ENCODE measurements at regions not wholly inside any gene's neighbourhood (a gene's known extent, or its start where the extent isn't known, plus 50 kb on each side); places are given as distances from the start of the nearest gene placed in this dataset.

DNA sequence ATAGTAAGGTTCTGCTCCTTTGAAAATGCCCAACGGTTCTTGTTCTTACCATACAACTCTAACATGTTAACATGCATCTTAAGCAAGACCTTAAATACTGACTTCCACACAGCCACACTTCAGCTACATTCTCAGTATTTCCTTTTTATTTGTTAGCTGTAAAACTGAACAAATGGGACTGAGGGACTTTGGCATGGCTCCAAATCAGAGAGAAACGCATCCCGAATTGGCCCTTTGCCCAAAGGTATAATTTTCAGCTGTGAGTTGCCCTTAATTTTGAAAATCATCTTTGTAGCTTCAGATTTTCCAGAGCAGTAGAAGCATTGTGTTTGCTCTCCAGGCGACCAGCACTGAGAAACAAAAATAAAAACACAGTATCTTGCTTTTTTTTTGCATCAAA is 56.4 kb downstream of the NEUROD6 start:
- TF ChIP-seq GATA1 (IDR thresholded peaks at IDR 0.05; ENCODE audit: low read depth, low read length) (no peak), POLR2A (IDR thresholded peaks at IDR 0.05; ENCODE audit: low read length) (no peak)
- DNase-seq = no peak

DNA sequence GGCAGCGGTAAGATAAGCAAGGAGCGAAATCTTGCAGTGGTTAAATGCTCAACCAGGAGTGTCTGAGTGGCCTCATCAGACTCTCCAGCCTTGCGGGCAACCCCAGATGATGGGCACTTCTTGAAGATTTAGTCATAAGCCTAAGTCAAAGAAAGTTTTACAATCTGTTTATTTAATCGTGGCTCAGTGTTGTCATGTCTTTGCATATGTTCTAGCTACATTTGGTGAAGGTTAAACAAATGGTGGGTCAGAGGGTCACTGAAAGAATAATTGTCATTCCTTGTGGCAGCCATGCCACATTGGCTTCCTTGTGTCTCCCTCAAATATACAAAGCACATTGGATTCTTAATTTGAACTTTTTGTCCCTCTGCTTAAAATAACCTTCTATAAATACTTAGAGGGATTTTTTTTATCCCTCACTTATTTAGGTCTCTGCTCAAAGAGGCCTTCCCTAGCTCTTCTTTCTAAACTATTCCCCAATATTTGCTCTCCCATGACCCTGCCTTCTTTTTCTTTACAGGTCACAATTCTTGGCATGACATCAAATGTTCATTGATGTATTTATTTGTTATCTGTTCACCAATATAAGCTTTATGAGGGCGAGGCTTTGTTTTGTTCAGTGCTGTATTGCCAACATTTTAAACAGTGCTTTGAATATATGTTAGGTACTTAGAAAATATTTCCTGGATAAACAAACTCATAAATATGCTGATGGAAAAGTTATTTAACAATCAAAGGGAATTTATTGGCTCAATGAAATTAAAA is 68.7 kb downstream of the NEUROD6 start:
- no peak for DNase-seq
- no peak for TF ChIP-seq GATA1 (IDR thresholded peaks at IDR 0.05; ENCODE audit: low read depth, low read length)
- no peak for TF ChIP-seq POLR2A (IDR thresholded peaks at IDR 0.05; ENCODE audit: low read length)

DNA sequence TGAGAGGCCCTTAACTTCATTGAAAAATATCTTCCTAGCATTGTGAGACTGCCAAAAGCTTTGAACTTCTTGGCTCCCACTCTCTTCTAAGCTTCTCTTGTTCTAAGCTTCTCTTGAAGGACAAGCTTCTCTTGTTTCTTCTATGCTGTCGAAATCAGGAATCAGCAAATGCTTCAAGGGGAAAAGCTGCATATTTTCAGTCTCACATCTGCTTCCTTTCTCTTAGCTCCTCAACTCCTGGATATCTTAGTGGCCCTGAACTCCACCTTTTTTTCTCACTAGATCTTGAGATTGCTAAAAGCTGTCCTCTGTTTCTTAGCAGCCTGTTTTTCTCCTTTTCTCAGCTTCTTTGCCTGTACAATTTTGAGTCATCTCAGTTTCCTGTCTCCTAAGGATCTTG is 73.0 kb downstream of the NEUROD6 start:
- DNase-seq = no peak
- TF ChIP-seq POLR2A (IDR thresholded peaks at IDR 0.05; ENCODE audit: low read length) = no peak
- TF ChIP-seq GATA1 (IDR thresholded peaks at IDR 0.05; ENCODE audit: low read depth, low read length) = no peak

DNA sequence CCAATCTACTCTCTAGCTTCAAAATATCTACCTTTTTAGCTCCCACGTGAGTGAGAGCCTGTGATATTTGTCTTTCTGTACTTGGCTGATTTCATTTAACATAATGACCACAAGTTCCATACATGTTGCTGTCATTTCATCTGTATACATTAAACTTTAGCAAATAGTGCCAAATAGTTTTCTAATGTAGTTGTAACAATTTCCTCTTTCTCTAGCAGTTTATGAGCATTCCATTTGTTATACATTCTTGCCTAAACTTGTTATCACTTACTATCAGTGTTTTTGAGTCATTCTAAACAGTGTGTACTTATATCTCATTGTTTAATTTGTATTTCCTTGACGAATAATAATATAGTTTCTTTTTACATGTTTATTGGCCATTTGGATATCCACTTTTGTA is 77.2 kb downstream of the NEUROD6 start:
- TF ChIP-seq POLR2A (IDR thresholded peaks at IDR 0.05; ENCODE audit: low read length) = no peak
- no peak for TF ChIP-seq GATA1 (IDR thresholded peaks at IDR 0.05; ENCODE audit: low read depth, low read length)
- DNase-seq = no peak

DNA sequence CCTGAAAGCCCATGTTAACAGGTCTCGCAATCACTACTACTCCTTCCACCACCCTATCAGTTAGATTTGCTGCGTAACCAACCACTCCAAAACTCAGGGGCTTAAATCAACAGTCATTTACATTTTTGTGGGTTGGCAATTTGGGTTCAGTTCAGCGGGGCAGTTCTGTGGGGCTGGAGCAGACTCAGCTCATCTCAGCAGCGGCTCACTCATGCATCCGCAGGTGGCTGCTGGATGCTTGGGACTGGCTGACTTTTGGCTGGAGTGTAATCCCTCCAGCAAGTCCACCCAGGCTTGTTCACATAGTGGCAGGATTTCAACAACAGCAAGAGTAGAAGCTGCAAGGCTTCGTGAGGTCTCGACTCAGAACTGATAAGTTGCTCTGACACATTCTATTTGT is 79.2 kb downstream of the NEUROD6 start:
- no peak for DNase-seq
- TF ChIP-seq POLR2A (IDR thresholded peaks at IDR 0.05; ENCODE audit: low read length) (no peak), GATA1 (IDR thresholded peaks at IDR 0.05; ENCODE audit: low read depth, low read length) (no peak)

DNA sequence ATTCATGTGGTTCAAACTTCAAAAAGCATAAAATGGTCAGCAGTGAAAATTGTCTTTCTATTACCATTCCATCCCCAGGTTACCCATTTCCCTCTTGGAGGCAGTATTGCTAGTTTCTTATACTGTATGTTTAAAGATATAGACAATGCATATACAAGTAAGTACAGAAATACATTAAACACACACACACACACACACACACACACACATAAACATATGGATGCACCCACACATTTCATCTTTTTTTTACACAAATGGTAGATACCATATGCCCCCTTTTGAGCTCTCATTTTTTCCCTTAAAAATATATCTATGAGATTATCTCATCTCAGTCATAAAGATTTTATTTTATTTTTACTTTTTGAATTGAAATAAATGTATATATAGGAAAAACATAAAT is 79.7 kb downstream of the NEUROD6 start:
- TF ChIP-seq POLR2A (IDR thresholded peaks at IDR 0.05; ENCODE audit: low read length) = no peak
- no peak for TF ChIP-seq GATA1 (IDR thresholded peaks at IDR 0.05; ENCODE audit: low read depth, low read length)
- no peak for DNase-seq

DNA sequence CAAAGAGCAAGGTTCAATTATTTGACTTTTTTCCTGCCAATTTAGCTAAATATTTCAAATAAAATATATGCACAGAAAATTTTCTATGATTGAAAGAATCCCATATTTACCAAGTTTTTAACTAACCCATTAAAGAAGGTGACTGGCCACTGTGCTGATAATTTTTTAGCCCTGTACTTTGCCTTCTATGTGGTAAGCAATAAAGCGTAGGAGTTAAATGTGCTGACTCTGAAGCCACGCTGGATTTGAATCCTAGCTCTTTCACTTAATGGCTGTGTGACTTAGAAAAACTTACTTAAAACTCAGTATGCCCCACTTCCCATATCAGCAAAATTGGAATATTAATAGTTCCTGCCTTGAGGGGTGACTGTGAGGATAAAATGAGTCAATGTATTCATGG is 82.1 kb downstream of the NEUROD6 start:
- TF ChIP-seq GATA1 (IDR thresholded peaks at IDR 0.05; ENCODE audit: low read depth, low read length) (no peak), POLR2A (IDR thresholded peaks at IDR 0.05; ENCODE audit: low read length) (no peak)
- DNase-seq = no peak

DNA sequence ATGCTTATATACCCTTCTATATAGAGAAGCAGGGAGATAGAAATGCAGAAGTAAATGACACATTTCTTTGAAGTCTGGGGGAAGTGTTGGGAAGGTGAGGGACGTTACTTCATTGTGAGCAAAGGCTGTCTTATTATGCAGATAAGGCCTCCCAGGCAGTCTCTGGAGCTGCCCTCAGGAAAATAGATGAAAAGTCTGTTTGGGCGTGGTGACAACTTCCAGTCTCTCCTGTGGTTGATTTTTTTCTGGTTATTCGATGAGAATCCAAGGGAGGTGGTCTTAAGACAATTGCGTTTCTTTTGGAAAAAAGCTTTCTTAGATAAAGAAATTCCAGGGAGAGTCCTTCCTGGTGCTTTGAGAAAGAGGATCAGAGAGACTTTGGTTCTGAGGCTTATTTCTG is 84.0 kb downstream of the NEUROD6 start:
- no peak for DNase-seq
- TF ChIP-seq GATA1 (IDR thresholded peaks at IDR 0.05; ENCODE audit: low read depth, low read length) (no peak), POLR2A (IDR thresholded peaks at IDR 0.05; ENCODE audit: low read length) (no peak)

DNA sequence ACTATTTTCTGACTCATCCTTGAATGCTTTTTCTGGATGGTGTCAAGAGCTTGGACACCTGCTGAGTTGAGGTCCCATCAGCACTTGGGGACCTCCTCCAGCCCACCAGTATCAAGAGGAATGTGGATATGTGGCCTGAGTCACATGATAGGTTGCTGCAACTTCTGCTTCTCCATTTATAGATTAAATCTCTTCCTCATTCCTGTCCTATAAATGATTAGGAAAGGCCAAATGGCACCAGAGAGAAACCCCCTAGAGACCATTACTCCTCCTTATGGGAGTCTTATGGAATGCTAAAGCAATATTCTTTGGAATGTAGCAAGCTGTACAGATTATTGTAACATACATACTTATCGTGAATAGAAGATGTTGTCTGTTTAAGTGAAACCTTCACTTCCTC is 85.6 kb downstream of the NEUROD6 start:
- DNase-seq = no peak
- TF ChIP-seq GATA1 (IDR thresholded peaks at IDR 0.05; ENCODE audit: low read depth, low read length) (no peak), POLR2A (IDR thresholded peaks at IDR 0.05; ENCODE audit: low read length) (no peak)

DNA sequence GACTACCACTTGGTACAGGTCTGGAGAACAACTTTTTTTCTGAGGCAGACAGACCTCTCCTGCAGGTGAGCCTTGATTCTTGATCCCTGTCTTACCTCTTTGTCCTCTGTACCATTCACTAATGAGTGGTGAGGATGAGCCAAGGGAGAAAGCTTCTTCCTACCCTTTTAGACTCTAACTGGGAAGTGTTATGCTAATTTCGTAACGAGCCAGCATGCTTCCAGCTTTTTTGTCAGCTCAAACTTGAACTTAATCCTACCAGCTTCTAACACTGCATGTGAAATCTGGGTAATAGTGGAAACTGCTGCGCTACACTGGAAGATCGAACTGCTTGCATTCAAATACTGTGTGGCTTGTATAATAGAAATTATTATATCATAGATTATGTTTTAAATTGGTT is 87.0 kb downstream of the NEUROD6 start:
- no peak for TF ChIP-seq GATA1 (IDR thresholded peaks at IDR 0.05; ENCODE audit: low read depth, low read length)
- no peak for TF ChIP-seq POLR2A (IDR thresholded peaks at IDR 0.05; ENCODE audit: low read length)
- no peak for DNase-seq

DNA sequence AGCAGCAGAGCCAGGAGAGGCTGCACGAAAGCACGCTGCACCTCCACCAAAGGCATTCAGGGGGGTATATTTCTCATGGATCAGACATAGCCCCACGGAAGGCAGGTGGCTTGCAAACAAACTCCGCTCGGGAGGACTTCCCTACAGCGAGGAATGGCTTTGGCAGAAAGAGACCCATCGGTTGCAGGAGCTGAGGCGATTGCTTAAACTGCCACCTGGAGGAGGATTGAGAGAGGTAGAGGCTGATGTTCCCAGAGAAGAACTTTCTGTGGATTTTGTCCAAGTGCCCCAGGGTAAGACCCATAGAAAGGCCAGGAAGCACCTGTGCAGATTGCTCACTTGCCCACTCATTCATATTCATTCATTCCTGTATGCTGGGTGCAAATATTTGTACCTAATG is 89.1 kb downstream of the NEUROD6 start:
- TF ChIP-seq POLR2A (IDR thresholded peaks at IDR 0.05; ENCODE audit: low read length) = no peak
- TF ChIP-seq GATA1 (IDR thresholded peaks at IDR 0.05; ENCODE audit: low read depth, low read length) = no peak
- DNase-seq = no peak

DNA sequence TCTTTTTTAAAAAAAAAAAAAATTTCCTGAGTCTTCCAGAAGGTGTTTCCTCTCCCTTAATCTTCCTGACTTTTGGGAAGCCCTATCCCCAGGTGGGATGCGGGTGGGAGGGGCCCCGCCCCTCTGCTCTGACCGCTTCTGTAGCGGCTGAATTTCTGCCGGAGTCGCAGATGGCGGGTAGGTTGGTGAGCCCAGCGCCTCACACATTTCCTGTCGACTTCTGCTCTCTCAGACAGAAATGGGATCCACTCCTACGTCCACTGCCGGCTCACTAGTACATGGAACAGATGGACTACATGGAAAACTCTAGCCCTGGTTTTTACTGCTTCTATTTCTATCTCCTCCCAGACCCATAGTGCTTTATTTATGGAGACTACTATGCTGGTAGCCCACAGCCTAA is 90.9 kb downstream of the NEUROD6 start:
- DNase-seq = no peak
- TF ChIP-seq GATA1 (IDR thresholded peaks at IDR 0.05; ENCODE audit: low read depth, low read length) = no peak

DNA sequence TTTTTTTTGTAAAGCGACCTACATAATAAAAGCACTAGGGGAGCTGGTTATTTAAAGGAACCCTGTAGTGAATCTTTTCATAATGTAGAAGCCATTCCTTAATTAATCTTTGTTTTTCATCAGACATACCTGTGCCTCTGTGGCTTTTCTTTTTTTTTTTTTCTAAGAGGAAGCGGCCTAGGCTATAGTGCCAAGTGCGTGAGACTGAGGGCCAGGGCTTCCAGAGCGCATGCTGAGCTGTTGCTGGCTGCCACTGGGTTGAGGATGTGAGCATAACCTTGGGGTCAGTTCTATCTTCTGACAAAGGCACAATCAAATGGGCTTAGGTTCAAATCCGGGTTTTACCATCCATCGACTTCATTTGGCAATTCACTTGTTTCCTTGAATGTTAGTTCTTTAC is 103.7 kb downstream of the NEUROD6 start:
- DNase-seq = no peak
- TF ChIP-seq POLR2A (IDR thresholded peaks at IDR 0.05; ENCODE audit: low read length) (no peak), GATA1 (IDR thresholded peaks at IDR 0.05; ENCODE audit: low read depth, low read length) (no peak)

DNA sequence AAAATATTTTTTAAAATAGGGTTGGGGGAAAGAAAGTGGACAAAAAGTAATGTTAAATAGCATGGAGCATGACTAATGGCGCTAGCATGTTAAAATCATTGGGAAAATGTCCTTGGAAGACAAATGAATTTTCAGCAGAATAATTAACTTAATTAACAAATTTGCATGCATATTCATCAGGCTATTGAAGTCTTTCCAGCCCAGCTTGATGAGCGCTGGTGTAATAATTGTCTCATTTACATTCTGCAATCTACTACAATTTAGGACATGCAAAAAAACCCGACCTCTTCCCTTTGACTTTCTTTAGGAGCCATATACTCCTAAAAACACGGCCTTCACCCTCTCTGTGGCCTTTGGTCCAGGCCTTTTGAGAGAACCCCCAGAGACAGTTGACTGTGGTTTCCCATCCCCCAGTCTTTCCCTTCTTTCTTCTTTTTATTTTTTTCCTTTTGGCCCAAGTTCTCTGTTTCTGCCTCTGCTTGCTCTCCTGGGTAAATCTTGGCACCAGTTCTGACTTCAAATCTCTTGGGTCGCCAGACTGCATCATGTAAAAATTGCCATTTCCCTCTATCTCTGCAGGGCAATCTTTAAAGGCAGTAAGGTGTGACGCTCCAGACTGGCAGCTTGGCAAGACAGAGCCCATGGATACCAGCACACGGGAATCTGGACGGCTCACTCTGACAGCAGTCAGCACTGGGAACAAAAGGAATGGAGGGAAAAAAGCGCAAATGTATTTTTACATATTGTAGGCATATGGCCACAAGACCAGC is 105.5 kb downstream of the NEUROD6 start:
- DNase-seq = no peak
- no peak for TF ChIP-seq POLR2A (IDR thresholded peaks at IDR 0.05; ENCODE audit: low read length)
- no peak for TF ChIP-seq GATA1 (IDR thresholded peaks at IDR 0.05; ENCODE audit: low read depth, low read length)

DNA sequence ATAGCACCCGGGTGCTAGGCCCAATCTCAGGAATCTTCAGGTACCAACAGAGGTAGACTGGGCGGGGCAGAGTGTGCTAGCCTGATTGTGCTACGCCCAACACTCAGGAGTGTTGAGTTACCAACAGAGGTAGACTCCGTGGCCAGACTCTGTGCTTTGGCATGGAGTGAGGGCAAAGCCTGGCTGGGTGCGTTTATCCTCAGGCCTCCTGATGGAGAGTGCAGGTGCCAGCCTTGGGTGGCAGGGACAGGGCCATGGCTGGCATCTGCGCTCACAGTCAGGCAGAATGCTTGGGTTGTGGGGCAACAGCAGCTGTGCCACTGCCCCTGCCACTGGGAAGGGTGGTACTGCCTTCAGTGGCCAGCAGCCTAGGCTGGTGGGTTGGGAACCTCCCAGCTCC is 111.6 kb downstream of the NEUROD6 start:
- no peak for DNase-seq
- TF ChIP-seq GATA1 (IDR thresholded peaks at IDR 0.05; ENCODE audit: low read depth, low read length) (no peak), POLR2A (IDR thresholded peaks at IDR 0.05; ENCODE audit: low read length) (no peak)
